ENCODE measurements at regions not wholly inside any gene's neighbourhood (a gene's known extent, or its start where the extent isn't known, plus 50 kb on each side); places are given as distances from the start of the nearest gene placed in this dataset.

DNA sequence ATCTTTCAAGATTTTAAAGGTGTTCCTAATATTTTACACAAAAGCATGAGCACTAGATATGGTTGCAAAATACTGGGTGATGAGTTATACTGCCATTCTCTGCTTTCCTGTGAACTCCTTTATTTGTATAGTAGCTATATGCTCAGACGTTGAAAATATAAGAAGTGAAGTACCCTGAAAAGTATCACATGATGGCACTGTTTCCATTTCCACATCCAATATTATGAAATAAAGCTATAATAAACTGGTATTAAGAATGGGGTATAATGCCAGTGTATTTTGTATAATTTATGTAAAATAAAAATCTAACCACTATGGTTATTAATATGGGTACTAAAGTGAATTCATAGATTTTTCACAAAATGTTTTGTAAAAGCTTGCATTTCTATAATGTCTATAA lies 79.6 kb upstream of the FOXP2 start:
- no peak for TF ChIP-seq NFIC (IDR thresholded peaks at IDR 0.05)
- TF ChIP-seq TCF12 (IDR thresholded peaks at IDR 0.05; ENCODE audit: low read depth), result no peak
- no peak for TF ChIP-seq ZBTB7A (IDR thresholded peaks at IDR 0.05; ENCODE audit: low read depth)

DNA sequence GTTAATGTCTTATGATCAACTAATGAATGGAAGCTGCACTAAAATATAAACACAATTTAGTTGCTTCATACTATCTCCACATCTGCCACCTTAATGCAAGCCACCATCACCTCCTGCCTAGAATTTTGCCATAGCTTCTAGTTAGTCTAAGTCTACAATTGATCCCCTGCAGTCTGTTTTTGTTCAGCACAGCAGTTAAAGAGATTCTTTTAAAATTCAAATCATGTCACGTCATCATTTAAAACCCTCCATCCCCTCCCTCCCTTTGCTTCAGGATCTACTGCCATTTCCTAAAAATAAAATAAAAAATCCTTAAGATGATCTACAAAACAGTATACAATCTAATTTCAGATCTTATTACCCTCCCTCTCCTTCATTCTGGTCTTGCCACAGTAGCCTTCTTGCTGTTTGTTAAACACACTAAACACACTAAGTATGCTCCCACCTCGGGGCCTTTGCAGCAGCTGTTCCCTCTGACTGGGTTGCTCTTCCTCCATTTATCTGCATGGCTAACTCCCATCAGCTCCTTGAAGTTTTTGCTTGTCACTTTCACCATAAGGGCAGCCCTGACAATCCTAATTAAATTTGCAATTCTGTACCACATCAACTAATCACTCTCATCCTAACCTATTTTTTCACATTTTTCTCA lies 97.0 kb upstream of the FOXP2 start:
- TF ChIP-seq EGR1 (IDR thresholded peaks at IDR 0.05) (no peak), NFIC (IDR thresholded peaks at IDR 0.05) (no peak), EP300 (IDR thresholded peaks at IDR 0.05; ENCODE audit: borderline replicate concordance) (no peak), YY1 (IDR thresholded peaks at IDR 0.05; ENCODE audit: low read depth) (no peak), USF1 (IDR thresholded peaks at IDR 0.05) (no peak), CEBPB (IDR thresholded peaks at IDR 0.05) (no peak), TAF1 (IDR thresholded peaks at IDR 0.05; ENCODE audit: low read depth) (no peak), CREB1 (IDR thresholded peaks at IDR 0.05; ENCODE audit: low read depth) (no peak), MAX (IDR thresholded peaks at IDR 0.05) (no peak), ZBTB7A (IDR thresholded peaks at IDR 0.05; ENCODE audit: low read depth) (no peak), TCF12 (IDR thresholded peaks at IDR 0.05; ENCODE audit: low read depth) (no peak), TEAD4 (IDR thresholded peaks at IDR 0.05) (no peak)
- TF ChIP-seq, protein P1, sequence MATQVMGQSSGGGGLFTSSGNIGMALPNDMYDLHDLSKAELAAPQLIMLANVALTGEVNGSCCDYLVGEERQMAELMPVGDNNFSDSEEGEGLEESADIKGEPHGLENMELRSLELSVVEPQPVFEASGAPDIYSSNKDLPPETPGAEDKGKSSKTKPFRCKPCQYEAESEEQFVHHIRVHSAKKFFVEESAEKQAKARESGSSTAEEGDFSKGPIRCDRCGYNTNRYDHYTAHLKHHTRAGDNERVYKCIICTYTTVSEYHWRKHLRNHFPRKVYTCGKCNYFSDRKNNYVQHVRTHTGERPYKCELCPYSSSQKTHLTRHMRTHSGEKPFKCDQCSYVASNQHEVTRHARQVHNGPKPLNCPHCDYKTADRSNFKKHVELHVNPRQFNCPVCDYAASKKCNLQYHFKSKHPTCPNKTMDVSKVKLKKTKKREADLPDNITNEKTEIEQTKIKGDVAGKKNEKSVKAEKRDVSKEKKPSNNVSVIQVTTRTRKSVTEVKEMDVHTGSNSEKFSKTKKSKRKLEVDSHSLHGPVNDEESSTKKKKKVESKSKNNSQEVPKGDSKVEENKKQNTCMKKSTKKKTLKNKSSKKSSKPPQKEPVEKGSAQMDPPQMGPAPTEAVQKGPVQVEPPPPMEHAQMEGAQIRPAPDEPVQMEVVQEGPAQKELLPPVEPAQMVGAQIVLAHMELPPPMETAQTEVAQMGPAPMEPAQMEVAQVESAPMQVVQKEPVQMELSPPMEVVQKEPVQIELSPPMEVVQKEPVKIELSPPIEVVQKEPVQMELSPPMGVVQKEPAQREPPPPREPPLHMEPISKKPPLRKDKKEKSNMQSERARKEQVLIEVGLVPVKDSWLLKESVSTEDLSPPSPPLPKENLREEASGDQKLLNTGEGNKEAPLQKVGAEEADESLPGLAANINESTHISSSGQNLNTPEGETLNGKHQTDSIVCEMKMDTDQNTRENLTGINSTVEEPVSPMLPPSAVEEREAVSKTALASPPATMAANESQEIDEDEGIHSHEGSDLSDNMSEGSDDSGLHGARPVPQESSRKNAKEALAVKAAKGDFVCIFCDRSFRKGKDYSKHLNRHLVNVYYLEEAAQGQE (IDR thresholded peaks at IDR 0.05; ENCODE audit: low read depth), result no peak

DNA sequence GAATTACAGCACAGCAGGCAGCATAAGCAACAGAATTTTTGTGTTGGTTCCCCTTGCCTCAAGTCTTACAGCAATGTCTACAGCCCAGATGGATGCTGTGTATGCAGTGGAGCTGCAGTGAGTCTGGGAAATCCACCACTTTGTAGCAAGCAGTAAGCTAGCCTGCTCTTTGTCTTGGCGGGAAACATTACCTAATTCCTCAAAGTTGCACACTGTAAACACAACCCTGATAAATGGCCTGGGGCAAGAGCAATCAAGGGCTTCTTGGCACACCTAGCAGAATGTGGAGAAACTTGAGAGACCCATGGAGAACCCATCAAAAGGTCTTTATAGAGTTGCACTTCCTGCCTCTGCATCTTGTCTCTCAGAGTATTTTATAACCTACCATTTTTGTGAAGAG lies 102.0 kb upstream of the FOXP2 start:
- TF ChIP-seq TCF12 (IDR thresholded peaks at IDR 0.05; ENCODE audit: low read depth) (no peak), USF1 (IDR thresholded peaks at IDR 0.05) (no peak), YY1 (IDR thresholded peaks at IDR 0.05; ENCODE audit: low read depth) (no peak), CEBPB (IDR thresholded peaks at IDR 0.05) (no peak), TAF1 (IDR thresholded peaks at IDR 0.05; ENCODE audit: low read depth) (no peak), NFIC (IDR thresholded peaks at IDR 0.05) (no peak), FOXM1 (IDR thresholded peaks at IDR 0.05; ENCODE audit: borderline replicate concordance, low read depth) (no peak), TEAD4 (IDR thresholded peaks at IDR 0.05) (no peak), EP300 (IDR thresholded peaks at IDR 0.05; ENCODE audit: borderline replicate concordance) (no peak)
- TF ChIP-seq, protein P1 (IDR thresholded peaks at IDR 0.05; ENCODE audit: low read depth), result no peak

GRCh38 chr7:114310345-114311110 lies 104.1 kb upstream of the FOXP2 start:
- no peak for TF ChIP-seq CEBPB (IDR thresholded peaks at IDR 0.05)
- peak; percentile 15; the same call in 1 of the 2 replicates for TF ChIP-seq RAD21 (IDR thresholded peaks at IDR 0.05; ENCODE audit: low read depth)

- TF ChIP-seq EGR1 (IDR thresholded peaks at IDR 0.05) (no peak), CREB1 (IDR thresholded peaks at IDR 0.05; ENCODE audit: low read depth) (no peak), EP300 (IDR thresholded peaks at IDR 0.05; ENCODE audit: borderline replicate concordance) (no peak), RAD21 (IDR thresholded peaks at IDR 0.05; ENCODE audit: low read depth) (no peak), TAF1 (IDR thresholded peaks at IDR 0.05; ENCODE audit: low read depth) (no peak), NFIC (IDR thresholded peaks at IDR 0.05) (no peak), TCF12 (IDR thresholded peaks at IDR 0.05; ENCODE audit: low read depth) (no peak), ZBTB7A (IDR thresholded peaks at IDR 0.05; ENCODE audit: low read depth) (no peak), CEBPB (IDR thresholded peaks at IDR 0.05) (no peak), USF1 (IDR thresholded peaks at IDR 0.05) (no peak), MAX (IDR thresholded peaks at IDR 0.05) (no peak), TEAD4 (IDR thresholded peaks at IDR 0.05) (no peak), FOXM1 (IDR thresholded peaks at IDR 0.05; ENCODE audit: borderline replicate concordance, low read depth) (no peak), YY1 (IDR thresholded peaks at IDR 0.05; ENCODE audit: low read depth) (no peak)
- TF ChIP-seq, protein P1 (IDR thresholded peaks at IDR 0.05; ENCODE audit: low read depth), result no peak
Observed at GRCh38 chr7:114309729-114310128, 104.9 kb upstream of the FOXP2 start.

Measured in Ishikawa (cell line).